Neural crest cell (in vitro differentiated cells): ENCODE measurements at regions not wholly inside any gene's neighbourhood (a gene's known extent, or its start where the extent isn't known, plus 50 kb on each side); places are given as distances from the start of the nearest gene placed in this dataset.
A peak's percentile ranks its signal among the peaks of the same experiment; 100 is the strongest.

ENCODE experiments used
- DNase-seq: peaks from one replicate; pipeline ENCODE4 v3.0.0; 2021; ENCODE audit warnings: low read depth, mixed read lengths, low spot score
- H3K27ac Mint-ChIP-seq: one replicate; pipeline ENCODE4 v1.8.0; 2021; ENCODE audit warnings: mild to moderate bottlenecking, mixed read lengths; ENCODE audit not compliant: unreplicated experiment
- H3K27me3 Mint-ChIP-seq: 2 replicates; pipeline ENCODE4 v1.8.0; 2021; ENCODE audit warnings: low read depth, mild to moderate bottlenecking, mixed read lengths
- H3K36me3 Mint-ChIP-seq: 2 replicates; pipeline ENCODE4 v1.8.0; 2021; ENCODE audit warnings: low read depth, mild to moderate bottlenecking, mixed read lengths
- H3K4me1 Mint-ChIP-seq: 2 replicates; pipeline ENCODE4 v1.8.0; 2021; ENCODE audit warnings: mixed read lengths
- H3K4me3 Mint-ChIP-seq: one replicate; pipeline ENCODE4 v1.8.0; 2021; ENCODE audit warnings: mild to moderate bottlenecking, mixed read lengths
- H3K9me3 Mint-ChIP-seq: 2 replicates; pipeline ENCODE4 v1.8.0; 2021; ENCODE audit warnings: mixed read lengths
- CTCF ChIP-seq: fragments of 200-600 bp; sonication (generic); conservative IDR thresholded peaks from 2 replicates; pipeline ENCODE4 v1.5.0; 2021; ENCODE audit warnings: antibody characterized with exemption, mild to moderate bottlenecking

- no peak for TF ChIP-seq CTCF
- no peak overlapping the region for H3K4me3 Mint-ChIP-seq
- peaks cover 13% of the 10 kb centered on the region for H3K36me3 Mint-ChIP-seq
- no peak for DNase-seq
- peaks cover 15% of the 10 kb centered on the region for H3K9me3 Mint-ChIP-seq
- H3K4me1 Mint-ChIP-seq, result peaks cover 15% of the 10 kb centered on the region
- H3K27ac Mint-ChIP-seq, result no peak overlapping the region
- H3K27me3 Mint-ChIP-seq, result no peaks in the 10 kb centered on the region
Measured at GRCh38 chr1:215488850-215489249, 78.3 kb upstream of the KCTD3 start.

GRCh38 chr1:215489771-215490565, 77.1 kb upstream of the KCTD3 start:
- peaks cover 5% of the 10 kb centered on the region for H3K4me1 Mint-ChIP-seq
- TF ChIP-seq CTCF, result no peak
- DNase-seq, result no peak
- no peak overlapping the region for H3K27ac Mint-ChIP-seq
- no peaks in the 10 kb centered on the region for H3K27me3 Mint-ChIP-seq
- no peak overlapping the region for H3K4me3 Mint-ChIP-seq
- H3K9me3 Mint-ChIP-seq, result peaks cover 15% of the 10 kb centered on the region
- H3K36me3 Mint-ChIP-seq, result peaks cover 13% of the 10 kb centered on the region

GRCh38 chr1:215497528-215497927, 69.6 kb upstream of the KCTD3 start:
- no peak overlapping the region for H3K4me3 Mint-ChIP-seq
- peak overlapping the region; percentile 88 for H3K27ac Mint-ChIP-seq
- no peak for DNase-seq
- peaks cover 5% of the 10 kb centered on the region for H3K36me3 Mint-ChIP-seq
- no peak for TF ChIP-seq CTCF
- no peaks in the 10 kb centered on the region for H3K27me3 Mint-ChIP-seq
- peaks cover 9% of the 10 kb centered on the region for H3K4me1 Mint-ChIP-seq
- H3K9me3 Mint-ChIP-seq, result peaks cover 3% of the 10 kb centered on the region

GRCh38 chr1:215501496-215501895, 65.6 kb upstream of the KCTD3 start:
- peaks cover 3% of the 10 kb centered on the region for H3K9me3 Mint-ChIP-seq
- TF ChIP-seq CTCF, result no peak
- DNase-seq, result no peak
- no peaks in the 10 kb centered on the region for H3K27me3 Mint-ChIP-seq
- peaks cover 9% of the 10 kb centered on the region for H3K4me1 Mint-ChIP-seq
- no peaks in the 10 kb centered on the region for H3K36me3 Mint-ChIP-seq
- no peak overlapping the region for H3K27ac Mint-ChIP-seq
- H3K4me3 Mint-ChIP-seq, result no peak overlapping the region

GRCh38 chr1:215502081-215502480, 65.0 kb upstream of the KCTD3 start:
- H3K9me3 Mint-ChIP-seq, result peaks cover 3% of the 10 kb centered on the region
- TF ChIP-seq CTCF, result no peak
- peak overlapping the region; percentile 23 for H3K27ac Mint-ChIP-seq
- no peaks in the 10 kb centered on the region for H3K36me3 Mint-ChIP-seq
- no peak for DNase-seq
- H3K4me1 Mint-ChIP-seq, result peaks cover 9% of the 10 kb centered on the region
- H3K27me3 Mint-ChIP-seq, result no peaks in the 10 kb centered on the region
- H3K4me3 Mint-ChIP-seq, result no peak overlapping the region
